Left renal cortex interstitium (tissue), 4 donors: ENCODE measurements at regions not wholly inside any gene's neighbourhood (a gene's known extent, or its start where the extent isn't known, plus 50 kb on each side); places are given as distances from the start of the nearest gene placed in this dataset.

Source experiments
- DNase-seq, 4 donors: peaks; one replicate each; pipeline ENCODE4 v3.0.0-alpha.2; 2013; ENCODE audit warnings: low read depth in 4 of 4, low spot score in 2 of 4, missing footprints in 1 of 4

- DNase-seq = no peak
These were observed 546.7 kb upstream of the ADAMTS9 start for GRCh38 chr3:65234499-65234898.

- no peak for DNase-seq
These were observed 545.8 kb upstream of the ADAMTS9 start for GRCh38 chr3:65233561-65233960.

- DNase-seq = no peak
These were observed 543.7 kb upstream of the ADAMTS9 start for GRCh38 chr3:65231544-65231943.

GRCh38 chr3:65230261-65231139 lies 542.7 kb upstream of the ADAMTS9 start:
- DNase-seq = no peak

GRCh38 chr3:65226287-65226686 lies 538.5 kb upstream of the ADAMTS9 start:
- no peak for DNase-seq

GRCh38 chr3:65210026-65210814 lies 522.4 kb upstream of the ADAMTS9 start:
- DNase-seq = no peak

- DNase-seq = no peak
These were observed 514.6 kb upstream of the ADAMTS9 start for GRCh38 chr3:65202395-65202794.

GRCh38 chr3:65201926-65202325 lies 514.1 kb upstream of the ADAMTS9 start:
- no peak for DNase-seq

- no peak for DNase-seq
These were observed 512.6 kb upstream of the ADAMTS9 start for GRCh38 chr3:65200310-65200970.

GRCh38 chr3:65196663-65197062 lies 508.9 kb upstream of the ADAMTS9 start:
- DNase-seq = no peak

GRCh38 chr3:65195211-65196006 lies 507.6 kb upstream of the ADAMTS9 start:
- no peak for DNase-seq

GRCh38 chr3:65194744-65195143 lies 506.9 kb upstream of the ADAMTS9 start:
- no peak for DNase-seq

GRCh38 chr3:65194047-65194714 lies 506.4 kb upstream of the ADAMTS9 start:
- DNase-seq = no peak

- no peak for DNase-seq
These were observed 505.7 kb upstream of the ADAMTS9 start for GRCh38 chr3:65193531-65193930.

- no peak for DNase-seq
These were observed 502.3 kb upstream of the ADAMTS9 start for GRCh38 chr3:65190111-65190510.

- DNase-seq = no peak
These were observed 498.5 kb upstream of the ADAMTS9 start for GRCh38 chr3:65186268-65186667.

- DNase-seq = no peak
These were observed 494.9 kb upstream of the ADAMTS9 start for GRCh38 chr3:65182682-65183081.

- DNase-seq = no peak
These were observed 494.3 kb upstream of the ADAMTS9 start for GRCh38 chr3:65182085-65182484.

GRCh38 chr3:65181391-65181871 lies 493.6 kb upstream of the ADAMTS9 start:
- DNase-seq = no peak

- no peak for DNase-seq
These were observed 490.9 kb upstream of the ADAMTS9 start for GRCh38 chr3:65178703-65179102.
